ENCODE measurements at regions not wholly inside any gene's neighbourhood (a gene's known extent, or its start where the extent isn't known, plus 50 kb on each side); places are given as distances from the start of the nearest gene placed in this dataset.
"Not testable (repeated sequence)": the region's sequence is repeated elsewhere in the genome, so short reads cannot be mapped to it uniquely, and the experiment has no call there.

DNA sequence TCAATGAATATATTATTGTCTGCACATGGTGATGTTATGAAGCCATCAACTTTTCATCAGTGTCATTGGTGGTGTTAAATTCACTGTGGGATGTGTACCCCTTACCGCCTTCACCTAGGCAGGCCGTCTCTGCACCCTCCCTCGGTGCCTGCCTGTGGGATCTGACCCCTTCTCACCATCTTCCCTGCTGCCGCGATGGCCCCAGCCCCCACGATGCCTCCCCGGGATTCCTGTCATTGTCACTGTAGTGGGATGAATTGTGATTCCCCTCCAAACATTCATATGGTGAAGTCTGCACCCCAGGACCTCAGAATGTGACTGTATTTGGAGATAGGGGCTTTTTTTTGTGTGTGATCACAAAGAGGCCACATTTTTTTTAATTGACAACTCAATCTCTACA lies 198.3 kb upstream of the HS6ST1 start:
- Histone ChIP-seq H3K4me1 (peaks cover 29% of the 10 kb centered on the region), H3K27ac (no peak overlapping the region), H3K4me3 (no peak overlapping the region), H3K9me3 (no peaks in the 10 kb centered on the region), H3K27me3 (no peaks in the 10 kb centered on the region), H3K36me3 (ENCODE audit: low read depth, missing control alignments) (no peaks in the 10 kb centered on the region)
- intact Hi-C loops (cut with DNase I; ENCODE audit: low total_unique reads), result no loop called here
- TF ChIP-seq, protein P1, sequence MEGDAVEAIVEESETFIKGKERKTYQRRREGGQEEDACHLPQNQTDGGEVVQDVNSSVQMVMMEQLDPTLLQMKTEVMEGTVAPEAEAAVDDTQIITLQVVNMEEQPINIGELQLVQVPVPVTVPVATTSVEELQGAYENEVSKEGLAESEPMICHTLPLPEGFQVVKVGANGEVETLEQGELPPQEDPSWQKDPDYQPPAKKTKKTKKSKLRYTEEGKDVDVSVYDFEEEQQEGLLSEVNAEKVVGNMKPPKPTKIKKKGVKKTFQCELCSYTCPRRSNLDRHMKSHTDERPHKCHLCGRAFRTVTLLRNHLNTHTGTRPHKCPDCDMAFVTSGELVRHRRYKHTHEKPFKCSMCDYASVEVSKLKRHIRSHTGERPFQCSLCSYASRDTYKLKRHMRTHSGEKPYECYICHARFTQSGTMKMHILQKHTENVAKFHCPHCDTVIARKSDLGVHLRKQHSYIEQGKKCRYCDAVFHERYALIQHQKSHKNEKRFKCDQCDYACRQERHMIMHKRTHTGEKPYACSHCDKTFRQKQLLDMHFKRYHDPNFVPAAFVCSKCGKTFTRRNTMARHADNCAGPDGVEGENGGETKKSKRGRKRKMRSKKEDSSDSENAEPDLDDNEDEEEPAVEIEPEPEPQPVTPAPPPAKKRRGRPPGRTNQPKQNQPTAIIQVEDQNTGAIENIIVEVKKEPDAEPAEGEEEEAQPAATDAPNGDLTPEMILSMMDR (IDR thresholded peaks at IDR 0.05), result no peak
- TF ChIP-seq POLR2A (IDR thresholded peaks at IDR 0.05), result no peak
- WGBS, 2 donors, result 81 to 91% methylated on average over 7 of the region's 7 CpGs
- no peak for DNase-seq

DNA sequence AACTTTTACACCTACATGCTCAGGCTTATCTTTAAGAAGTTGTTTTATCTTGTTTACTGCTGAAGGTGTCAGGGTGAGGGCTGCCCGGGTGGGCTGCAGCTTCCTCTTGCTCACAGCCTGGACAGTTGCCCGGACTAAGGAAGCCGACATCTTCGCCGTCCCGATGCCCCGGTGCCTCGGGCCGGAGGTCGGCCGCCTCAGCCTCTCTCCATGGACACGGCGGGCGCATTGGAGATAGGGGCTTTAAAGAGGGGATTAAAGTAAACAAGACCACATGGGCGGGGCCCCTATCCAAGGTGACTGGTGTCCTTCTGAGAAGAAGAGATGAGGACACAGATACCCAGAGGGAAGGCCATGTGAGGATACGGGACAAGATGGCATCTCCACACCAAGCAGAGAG lies 200.4 kb upstream of the HS6ST1 start:
- WGBS, 2 donors, result 91 to 92% methylated on average over 16 of the region's 16 CpGs
- H3K4me1 ChIP-seq; H3K4me3 ChIP-seq; DNase-seq; H3K27ac ChIP-seq; H3K36me3 ChIP-seq (ENCODE audit: low read depth, missing control alignments); intact Hi-C loops (cut with DNase I; ENCODE audit: low total_unique reads); H3K27me3 ChIP-seq; H3K9me3 ChIP-seq: not testable (repeated sequence)

DNA sequence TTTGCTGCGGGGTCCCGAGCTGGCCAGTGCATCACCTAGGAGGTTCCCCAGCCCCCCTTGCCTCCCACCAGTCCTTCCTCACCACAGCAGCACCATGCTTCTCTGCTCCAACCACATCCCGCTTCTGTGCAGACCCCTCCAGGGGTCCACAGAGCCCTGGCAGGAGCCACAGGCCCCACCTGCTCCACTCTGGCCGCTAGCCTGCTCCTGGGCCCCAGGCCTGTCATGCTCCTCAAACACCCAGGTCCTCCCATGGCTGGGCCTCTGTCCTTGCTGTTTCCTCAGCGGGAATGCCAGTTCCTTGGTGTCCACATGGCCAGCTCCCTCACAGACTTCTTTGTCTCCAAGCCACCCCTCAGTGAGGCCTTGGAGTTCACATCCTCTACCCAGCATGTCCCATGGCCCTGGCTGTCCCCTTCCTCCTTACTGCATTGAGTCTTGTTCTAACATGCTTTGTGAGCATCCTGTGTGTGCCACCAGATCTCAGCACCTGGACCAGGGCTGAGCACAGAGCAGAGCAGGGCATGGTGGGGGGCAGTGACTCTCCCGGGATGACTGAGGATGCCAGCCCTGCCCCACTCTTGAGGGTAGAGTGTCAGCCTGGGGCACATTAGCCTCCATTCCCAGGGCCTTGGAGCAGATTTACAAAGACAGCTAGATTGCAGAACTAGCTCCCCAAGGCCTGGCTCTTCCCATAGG lies 201.0 kb upstream of the HS6ST1 start:
- Histone ChIP-seq H3K27ac (no peak overlapping the region), H3K36me3 (ENCODE audit: low read depth, missing control alignments) (no peaks in the 10 kb centered on the region), H3K27me3 (no peaks in the 10 kb centered on the region), H3K9me3 (no peaks in the 10 kb centered on the region), H3K4me3 (no peak overlapping the region), H3K4me1 (peaks cover 6% of the 10 kb centered on the region)
- WGBS, 2 donors, result 89 to 97% methylated on average over 6 of the region's 6 CpGs
- no peak for DNase-seq
- TF ChIP-seq, protein P1 (IDR thresholded peaks at IDR 0.05), result no peak
- no peak for TF ChIP-seq POLR2A (IDR thresholded peaks at IDR 0.05)
- intact Hi-C loops (cut with DNase I; ENCODE audit: low total_unique reads), result no loop called here

DNA sequence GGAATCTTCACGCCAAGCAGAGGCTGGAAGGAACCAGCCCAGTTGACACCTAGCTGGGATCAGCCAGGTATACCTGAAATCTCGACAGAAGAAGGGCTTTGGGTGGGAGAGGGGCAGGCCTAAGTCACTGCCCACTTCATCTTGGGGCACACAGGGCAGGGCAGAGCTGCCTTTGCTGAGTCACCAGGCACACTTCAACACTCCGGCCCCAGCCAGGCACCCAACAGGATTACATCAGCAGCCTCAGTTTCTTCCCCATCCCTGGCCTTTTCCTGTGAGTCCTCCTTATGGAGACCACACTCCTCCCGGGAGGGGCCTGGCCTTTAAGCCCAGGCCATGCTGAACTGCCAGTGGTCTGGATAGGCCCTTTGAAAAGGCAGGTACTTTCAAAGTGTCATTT lies 201.7 kb upstream of the HS6ST1 start:
- Histone ChIP-seq H3K4me1 (peaks cover 3% of the 10 kb centered on the region), H3K27me3 (no peaks in the 10 kb centered on the region), H3K36me3 (ENCODE audit: low read depth, missing control alignments) (no peaks in the 10 kb centered on the region), H3K9me3 (no peaks in the 10 kb centered on the region), H3K27ac (no peak overlapping the region), H3K4me3 (no peak overlapping the region)
- no peak for DNase-seq
- intact Hi-C loops (cut with DNase I; ENCODE audit: low total_unique reads), result no loop called here
- 93 to 94% methylated on average over 4 of the region's 4 CpGs for WGBS, 2 donors
- no peak for TF ChIP-seq POLR2A (IDR thresholded peaks at IDR 0.05)
- TF ChIP-seq, protein P1 (IDR thresholded peaks at IDR 0.05), result no peak

DNA sequence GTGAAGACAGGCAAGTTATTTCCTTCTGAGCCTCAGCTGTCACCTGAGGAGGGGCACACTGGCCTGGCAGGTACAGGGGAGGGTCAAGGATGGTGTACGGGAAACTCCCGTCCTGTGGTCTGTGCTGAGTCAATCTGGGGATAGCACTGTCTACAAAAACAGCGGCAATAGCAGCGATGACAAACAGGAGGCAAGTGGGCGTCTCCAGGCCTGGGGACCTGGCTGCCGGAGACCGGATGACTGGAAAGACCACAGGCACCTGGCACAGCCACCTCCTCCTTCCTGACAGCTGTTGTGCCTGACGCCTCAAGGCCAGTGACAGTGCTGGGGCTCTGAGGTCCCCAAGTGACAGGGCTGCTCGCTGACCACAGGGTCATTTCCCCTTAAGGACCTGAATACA lies 202.1 kb upstream of the HS6ST1 start:
- Histone ChIP-seq H3K27me3 (no peaks in the 10 kb centered on the region), H3K27ac (no peak overlapping the region), H3K36me3 (ENCODE audit: low read depth, missing control alignments) (no peaks in the 10 kb centered on the region), H3K9me3 (no peaks in the 10 kb centered on the region), H3K4me3 (no peak overlapping the region), H3K4me1 (no peaks in the 10 kb centered on the region)
- 64 to 85% methylated on average over 6 to 9 of the region's 9 CpGs for WGBS, 2 donors
- TF ChIP-seq, protein P1 (IDR thresholded peaks at IDR 0.05), result no peak
- no peak for TF ChIP-seq POLR2A (IDR thresholded peaks at IDR 0.05)
- DNase-seq, result no peak
- intact Hi-C loops (cut with DNase I; ENCODE audit: low total_unique reads), result no loop called here

Data from testis (tissue), 2 donors.